H1 (cell line): ENCODE measurements at regions not wholly inside any gene's neighbourhood (a gene's known extent, or its start where the extent isn't known, plus 50 kb on each side); places are given as distances from the start of the nearest gene placed in this dataset.

Experiments
- CTCF ChIA-PET: fragments of 300-600 bp; sonication (Branson Sonifier 250); formaldehyde crosslinking; loops from one replicate; lab custom pipeline; 2021; ENCODE audit not compliant: partially characterized antibody; lab: Charles Lee
- POLR2A ChIA-PET: fragments of 300-600 bp; sonication (Branson Sonifier 250); formaldehyde crosslinking; loops from one replicate; lab custom pipeline; 2021; ENCODE audit warnings: inconsistent platforms; ENCODE audit not compliant: partially characterized antibody; lab: Charles Lee
- DNase-seq, 2 experiments: peaks; one replicate each; pipeline versions ENCODE4 v3.0.0 to v3.0.0-alpha.2; 2010 to 2022; ENCODE audit warnings: low spot score in 2 of 2, low read depth in 1 of 2, mixed read lengths in 1 of 2
- FAIRE-seq: peaks from 2 replicates; lab custom pipeline; 2011; peaks lifted over from hg19 to GRCh38; lab: Jason Lieb, UNC
- H2AFZ ChIP-seq: 2 replicates; pipeline ENCODE4 v1.8.1; 2012; ENCODE audit warnings: low read length, inconsistent platforms
- H2AK5ac ChIP-seq: 2 replicates; pipeline ENCODE4 v1.6.1; 2013; ENCODE audit warnings: low read depth, low read length
- H2BK120ac ChIP-seq: replicated peaks from 2 replicates; pipeline ENCODE3; 2013; ENCODE audit warnings: low read depth, low read length, inconsistent platforms
- H2BK12ac ChIP-seq: 2 replicates; pipeline ENCODE4 v1.6.1; 2013; ENCODE audit warnings: low read depth, low read length
- H2BK15ac ChIP-seq: 2 replicates; pipeline ENCODE4 v1.6.1; 2013; ENCODE audit warnings: low read length
- H2BK20ac ChIP-seq: 2 replicates; pipeline ENCODE4 v1.6.1; 2013; ENCODE audit warnings: low read length
- H2BK5ac ChIP-seq: 2 replicates; pipeline ENCODE4 v1.6.1; 2013; ENCODE audit warnings: low read depth, low read length
- H3K14ac ChIP-seq: 2 replicates; pipeline ENCODE4 v1.6.1; 2013; ENCODE audit warnings: inconsistent platforms; ENCODE audit not compliant: insufficient read length
- H3K18ac ChIP-seq: 2 replicates; pipeline ENCODE4 v1.6.1; 2013; ENCODE audit warnings: low read length; ENCODE audit errors: extremely low read depth
- H3K23ac ChIP-seq: 2 replicates; pipeline ENCODE4 v1.6.1; 2013; ENCODE audit warnings: inconsistent platforms; ENCODE audit not compliant: insufficient read length
- H3K23me2 ChIP-seq: 2 replicates; pipeline ENCODE4 v1.6.1; 2013; ENCODE audit warnings: low read depth, low read length
- H3K27ac ChIP-seq: 2 replicates; pipeline ENCODE4 v1.6.1; 2011; ENCODE audit warnings: low read depth, low read length, inconsistent platforms
- H3K27me3 ChIP-seq, 4 experiments: replicated peaks in 1 of 4; 1 replicate in 1 of 4; 2 replicates in 3 of 4; pipeline versions ENCODE4 v1.6.1 to v1.8.1; 2011 to 2013; ENCODE audit warnings: low read length in 3 of 4, mild to moderate bottlenecking in 3 of 4, inconsistent platforms in 2 of 4, mixed read lengths in 2 of 4, moderate library complexity in 1 of 4; ENCODE audit not compliant: control insufficient read depth in 3 of 4, insufficient read depth in 3 of 4; ENCODE audit errors: extremely low read depth in 1 of 4
- H3K36me3 ChIP-seq, 4 experiments: 2 replicates each; pipeline versions ENCODE4 v1.6.1 to v1.8.1; 2011 to 2013; ENCODE audit warnings: mild to moderate bottlenecking in 4 of 4, low read length in 3 of 4, moderate library complexity in 2 of 4, control low read depth in 1 of 4, inconsistent platforms in 1 of 4; ENCODE audit not compliant: insufficient read depth in 4 of 4, control insufficient read depth in 2 of 4
- H3K4ac ChIP-seq: replicated peaks from 2 replicates; pipeline ENCODE3; 2013; ENCODE audit warnings: low read length, low read depth, mixed read lengths, inconsistent platforms; ENCODE audit not compliant: insufficient read length
- H3K4me1 ChIP-seq, 4 experiments: replicated peaks in 1 of 4; 1 replicate in 1 of 4; 2 replicates in 3 of 4; pipeline versions ENCODE4 v1.6.1 to v1.8.1; 2011 to 2013; ENCODE audit warnings: low read length in 3 of 4, inconsistent platforms in 2 of 4, mixed read lengths in 1 of 4; ENCODE audit not compliant: insufficient read depth in 4 of 4, control insufficient read depth in 3 of 4
- H3K4me2 ChIP-seq, 2 experiments: 2 replicates each; pipeline versions ENCODE4 v1.6.1 to v1.8.1; 2011 to 2013; ENCODE audit warnings: low read depth in 2 of 2, low read length in 2 of 2, control low read depth in 1 of 2, inconsistent platforms in 1 of 2, mild to moderate bottlenecking in 1 of 2; ENCODE audit not compliant: insufficient read depth in 1 of 2
- H3K4me3 ChIP-seq, 4 experiments: fragments of 200-600, 300-600 bp in 1 of 4; sonication (generic), shearing (Covaris generic), sonication (Bioruptor Twin) in 1 of 4; 2 replicates each; pipeline versions ENCODE4 v1.5.1 to v1.8.1; 2011 to 2016; ENCODE audit warnings: low read length in 4 of 4, low read depth in 3 of 4, control low read depth in 2 of 4, inconsistent platforms in 2 of 4, mild to moderate bottlenecking in 2 of 4, mixed read lengths in 1 of 4, moderate library complexity in 1 of 4; ENCODE audit not compliant: insufficient read depth in 2 of 4; ENCODE audit errors: extremely low read depth in 1 of 4
- H3K56ac ChIP-seq: replicated peaks from 2 replicates; pipeline ENCODE3; 2013; ENCODE audit warnings: low read depth, mild to moderate bottlenecking, mixed read lengths, low read length, inconsistent platforms; ENCODE audit not compliant: insufficient read length
- H3K79me1 ChIP-seq: 2 replicates; pipeline ENCODE4 v1.6.1; 2013; ENCODE audit warnings: low read depth, low read length, control low read depth
- H3K79me2 ChIP-seq, 2 experiments: 2 replicates each; pipeline versions ENCODE4 v1.6.1 to v1.8.1; 2012 to 2013; ENCODE audit warnings: low read length in 2 of 2, mild to moderate bottlenecking in 2 of 2, inconsistent platforms in 1 of 2; ENCODE audit not compliant: insufficient read depth in 2 of 2, control insufficient read depth in 1 of 2
- H3K9ac ChIP-seq, 4 experiments: replicated peaks in 1 of 4; 1 replicate in 1 of 4; 2 replicates in 3 of 4; pipeline versions ENCODE4 v1.6.1 to v1.8.1; 2011 to 2013; ENCODE audit warnings: low read depth in 3 of 4, low read length in 3 of 4, control low read depth in 2 of 4, mild to moderate bottlenecking in 2 of 4, moderate library complexity in 2 of 4, inconsistent platforms in 1 of 4; ENCODE audit errors: extremely low read depth in 1 of 4
- H3K9me3 ChIP-seq, 2 experiments: 2 replicates each; pipeline versions ENCODE4 v1.6.1 to v1.8.1; 2012 to 2013; ENCODE audit warnings: mild to moderate bottlenecking in 2 of 2, moderate library complexity in 2 of 2, control low read depth in 1 of 2, inconsistent platforms in 1 of 2, low read depth in 1 of 2, low read length in 1 of 2, mixed read lengths in 1 of 2; ENCODE audit not compliant: insufficient read depth in 2 of 2
- H4K20me1 ChIP-seq, 2 experiments: replicated peaks in 1 of 2; 2 replicates each; pipeline versions ENCODE3 to v1.8.1; 2011 to 2013; ENCODE audit warnings: inconsistent platforms in 2 of 2, low read length in 2 of 2, mild to moderate bottlenecking in 1 of 2; ENCODE audit not compliant: insufficient read depth in 2 of 2, control insufficient read depth in 1 of 2
- H4K5ac ChIP-seq: 2 replicates; pipeline ENCODE4 v1.6.1; 2013; ENCODE audit warnings: low read length, low read depth, mixed read lengths, inconsistent platforms; ENCODE audit not compliant: insufficient read length
- H4K8ac ChIP-seq: 2 replicates; pipeline ENCODE4 v1.8.0; 2013; ENCODE audit warnings: mild to moderate bottlenecking, moderate library complexity, low read length, inconsistent platforms; ENCODE audit not compliant: insufficient read depth; ENCODE audit errors: extremely low read depth
- H4K91ac ChIP-seq: replicated peaks from 2 replicates; pipeline ENCODE3; 2013; ENCODE audit warnings: low read length, mixed read lengths, inconsistent platforms; ENCODE audit not compliant: insufficient read length
- ATF3 ChIP-seq: IDR thresholded peaks from 2 replicates; pipeline ENCODE4 v1.6.1; 2011; ENCODE audit warnings: low read depth, mild to moderate bottlenecking, low read length; ENCODE audit not compliant: insufficient read depth
- CHD2 ChIP-seq: IDR thresholded peaks from 2 replicates; pipeline ENCODE4 v1.6.1; 2012; ENCODE audit warnings: low read length, improper control_type of control experiment
- EGR1 ChIP-seq: IDR thresholded peaks from 2 replicates; pipeline ENCODE4 v1.6.1; 2011; ENCODE audit warnings: low read depth, low read length, borderline replicate concordance
- EP300 ChIP-seq, 2 experiments: IDR thresholded peaks; 1 replicate in 1 of 2; 2 replicates in 1 of 2; pipeline ENCODE4 v1.6.1; 2011 to 2012; ENCODE audit warnings: low read depth in 2 of 2, low read length in 2 of 2, mild to moderate bottlenecking in 2 of 2, borderline replicate concordance in 1 of 2, inconsistent platforms in 1 of 2, moderate library complexity in 1 of 2
- EZH2 ChIP-seq: fragments of 200-600 bp; sonication (generic); IDR thresholded peaks from 2 replicates; pipeline ENCODE4 v1.7.1; 2012; ENCODE audit warnings: low read depth, mild to moderate bottlenecking, moderate library complexity, low read length, inconsistent platforms; ENCODE audit not compliant: severe bottlenecking
- POU5F1 ChIP-seq: IDR thresholded peaks from 2 replicates; pipeline ENCODE4 v1.6.1; 2011; ENCODE audit warnings: low read depth, mild to moderate bottlenecking, low read length, moderate library complexity
- RBBP5 ChIP-seq: IDR thresholded peaks from 2 replicates; pipeline ENCODE4 v1.7.1; 2012; ENCODE audit warnings: low read depth, mild to moderate bottlenecking, inconsistent platforms, low read length, moderate library complexity, borderline replicate concordance
- RFX5 ChIP-seq: IDR thresholded peaks from 2 replicates; pipeline ENCODE4 v1.6.1; 2011; ENCODE audit warnings: low read depth, low read length, improper control_type of control experiment, borderline replicate concordance
- SUZ12 ChIP-seq: fragments of 200-600 bp; sonication (generic); IDR thresholded peaks from 2 replicates; pipeline ENCODE4 v1.6.1; 2012; ENCODE audit warnings: mild to moderate bottlenecking, inconsistent platforms, low read length, moderate library complexity, mixed read lengths
- TAF1 ChIP-seq: IDR thresholded peaks from 2 replicates; pipeline ENCODE4 v1.6.1; 2011; ENCODE audit warnings: mild to moderate bottlenecking, low read depth, low read length
- WGBS, 2 experiments: shearing (Covaris generic) in 1 of 2; methylation state at CpG; one replicate each; pipeline versions ENCODE4 v1.1.6 to v1.1.7; 2013 to 2015; ENCODE audit warnings: low lambda C conversion rate in 2 of 2, mixed read lengths in 2 of 2, inconsistent platforms in 1 of 2, low coverage in 1 of 2, missing lambda C conversion rate in 1 of 2; ENCODE audit not compliant: insufficient replicate concordance in 2 of 2, insufficient coverage in 1 of 2, insufficient read length in 1 of 2; ENCODE audit errors: extremely low coverage in 1 of 2, missing lambda C conversion rate in 1 of 2; 5-methylcytosine and 5-hydroxymethylcytosine counted together

- no peak overlapping the region for H2BK15ac ChIP-seq
- no peak overlapping the region for H2BK20ac ChIP-seq
- H3K27ac ChIP-seq = no peak overlapping the region
- FAIRE-seq (no peak), DNase-seq (no peak)
- no peak overlapping the region for H3K23ac ChIP-seq
- WGBS, 2 experiments = 91% methylated on average over 2 of the region's 2 CpGs; no CpG with 5 or more reads in 1 of the 2 experiments
- no peak overlapping the region for H3K9ac ChIP-seq
- no peaks in the 10 kb centered on the region for H3K9me3 ChIP-seq
- H2AK5ac ChIP-seq = no peak overlapping the region
- no peak overlapping the region for H3K4ac ChIP-seq
- no peak overlapping the region for H4K5ac ChIP-seq
- no peaks in the 10 kb centered on the region for H3K36me3 ChIP-seq
- H4K91ac ChIP-seq = no peak overlapping the region
- no peak overlapping the region for H3K56ac ChIP-seq
- no peak overlapping the region for H3K4me3 ChIP-seq
- no peaks in the 10 kb centered on the region for H3K79me2 ChIP-seq
- no peak overlapping the region for H3K14ac ChIP-seq
- POLR2A ChIA-PET = no interaction called here
- no peak overlapping the region for H3K4me2 ChIP-seq
- no peak overlapping the region for H3K18ac ChIP-seq
- H2AFZ ChIP-seq = no peak overlapping the region
- H3K4me1 ChIP-seq = no peaks in the 10 kb centered on the region
- H3K23me2 ChIP-seq = peaks cover 3% of the 10 kb centered on the region; the same call in 1 of the 2 replicates
- H2BK12ac ChIP-seq = no peak overlapping the region
- H2BK5ac ChIP-seq = no peak overlapping the region
- H4K8ac ChIP-seq = no peak overlapping the region
- no peak for TF ChIP-seq EP300 (IDR thresholded peaks at IDR 0.05; ENCODE audit: borderline replicate concordance in 1 of 2, low read depth in 2 of 2, low read length in 2 of 2)
- no peak for TF ChIP-seq EGR1
- no peak for TF ChIP-seq RBBP5
- TF ChIP-seq POU5F1 = no peak
- no peak for TF ChIP-seq EZH2
- no peak for TF ChIP-seq TAF1
- no peak for TF ChIP-seq SUZ12
- no peak for TF ChIP-seq CHD2
- no peak for TF ChIP-seq RFX5
- no peak for TF ChIP-seq ATF3
- H2BK120ac ChIP-seq = no peak overlapping the region
- H3K27me3 ChIP-seq = 0 out of 7 replicates have a peak, but pooled peaks cover 0 to 2% (median 0%) of the 10 kb centered on the region in 4 experiments
- CTCF ChIA-PET = interaction anchor here (0.9 to 1.7 kb wide), 2 partner anchors 205 to 260 kb away, joined by 3 to 6 read pairs; no protein-coding TSS in a partner anchor
- no peaks in the 10 kb centered on the region for H3K79me1 ChIP-seq
- H4K20me1 ChIP-seq = no peaks in the 10 kb centered on the region
Measured at GRCh38 chr16:26905336-26905735, 161.4 kb upstream of the C16orf82 start.
